ENCODE measurements at regions not wholly inside any gene's neighbourhood (a gene's known extent, or its start where the extent isn't known, plus 50 kb on each side); places are given as distances from the start of the nearest gene placed in this dataset.
"Not testable (repeated sequence)": the region's sequence is repeated elsewhere in the genome, so short reads cannot be mapped to it uniquely, and the experiment has no call there.

GRCh38 chr5:99410386-99410785, 481.6 kb upstream of the CHD1 start:
- DNase-seq = not testable (repeated sequence)

- DNase-seq = not testable (repeated sequence)
These were observed 476.0 kb upstream of the CHD1 start for GRCh38 chr5:99404764-99405302.

GRCh38 chr5:99400571-99400970, 471.8 kb upstream of the CHD1 start:
- DNase-seq = not testable (repeated sequence)

GRCh38 chr5:99398976-99399375, 470.2 kb upstream of the CHD1 start:
- DNase-seq = no peak

GRCh38 chr5:99386406-99387077, 457.7 kb upstream of the CHD1 start:
- no peak for DNase-seq

GRCh38 chr5:99379187-99379586, 450.4 kb upstream of the CHD1 start:
- no peak for DNase-seq

GRCh38 chr5:99378443-99378842, 449.6 kb upstream of the CHD1 start:
- DNase-seq = no peak

GRCh38 chr5:99369797-99370593, 441.2 kb upstream of the CHD1 start:
- no peak for DNase-seq

GRCh38 chr5:99368726-99369125, 439.9 kb upstream of the CHD1 start:
- no peak for DNase-seq

- DNase-seq = no peak
These were observed 427.1 kb upstream of the CHD1 start for GRCh38 chr5:99355881-99356280.

- no peak for DNase-seq
These were observed 421.0 kb upstream of the CHD1 start for GRCh38 chr5:99349787-99350186.

- no peak for DNase-seq
These were observed 419.8 kb upstream of the CHD1 start for GRCh38 chr5:99348597-99348996.

GRCh38 chr5:99339758-99340157, 411.0 kb upstream of the CHD1 start:
- not testable (repeated sequence) for DNase-seq

- no peak for DNase-seq
These were observed 406.1 kb upstream of the CHD1 start for GRCh38 chr5:99334936-99335335.

- DNase-seq = no peak
These were observed 402.3 kb upstream of the CHD1 start for GRCh38 chr5:99331061-99331460.

- no peak for DNase-seq
These were observed 391.6 kb upstream of the CHD1 start for GRCh38 chr5:99320436-99320835.

GRCh38 chr5:99317136-99317535, 388.3 kb upstream of the CHD1 start:
- no peak for DNase-seq

GRCh38 chr5:99316484-99316883, 387.7 kb upstream of the CHD1 start:
- DNase-seq = no peak

- no peak for DNase-seq
These were observed 386.8 kb upstream of the CHD1 start for GRCh38 chr5:99315413-99316183.

GRCh38 chr5:99314721-99315120, 385.9 kb upstream of the CHD1 start:
- no peak for DNase-seq

GRCh38 chr5:99308131-99308530, 379.3 kb upstream of the CHD1 start:
- no peak for DNase-seq

GRCh38 chr5:99305045-99305580, 376.3 kb upstream of the CHD1 start:
- DNase-seq = no peak

- no peak for DNase-seq
These were observed 356.8 kb upstream of the CHD1 start for GRCh38 chr5:99285606-99286005.
